Ishikawa (cell line): ENCODE measurements at regions not wholly inside any gene's neighbourhood (a gene's known extent, or its start where the extent isn't known, plus 50 kb on each side); places are given as distances from the start of the nearest gene placed in this dataset.

Source experiments
- CEBPB ChIP-seq: IDR thresholded peaks from 2 replicates; pipeline ENCODE4 v1.6.1; 2012
- CREB1 ChIP-seq: IDR thresholded peaks from 2 replicates; pipeline ENCODE4 v1.6.1; 2012; ENCODE audit warnings: low read depth
- EGR1 ChIP-seq: IDR thresholded peaks from 2 replicates; pipeline ENCODE4 v1.6.1; 2012
- EP300 ChIP-seq: IDR thresholded peaks from 2 replicates; pipeline ENCODE4 v1.6.1; 2012; ENCODE audit warnings: borderline replicate concordance
- FOXM1 ChIP-seq: IDR thresholded peaks from 2 replicates; pipeline ENCODE4 v1.6.1; 2012; ENCODE audit warnings: low read depth, borderline replicate concordance
- MAX ChIP-seq: IDR thresholded peaks from 2 replicates; pipeline ENCODE4 v1.6.1; 2012
- RAD21 ChIP-seq: IDR thresholded peaks from 2 replicates; pipeline ENCODE4 v1.6.1; 2012; ENCODE audit warnings: low read depth
- REST ChIP-seq: IDR thresholded peaks from 2 replicates; pipeline ENCODE4 v1.6.1; 2012; ENCODE audit warnings: low read depth, mild to moderate bottlenecking
- TAF1 ChIP-seq: IDR thresholded peaks from 2 replicates; pipeline ENCODE4 v1.6.1; 2012; ENCODE audit warnings: low read depth, mild to moderate bottlenecking
- TCF12 ChIP-seq: IDR thresholded peaks from 2 replicates; pipeline ENCODE4 v1.6.1; 2012; ENCODE audit warnings: low read depth
- USF1 ChIP-seq: IDR thresholded peaks from 2 replicates; pipeline ENCODE4 v1.6.1; 2012
- YY1 ChIP-seq: IDR thresholded peaks from 2 replicates; pipeline ENCODE4 v1.6.1; 2012; ENCODE audit warnings: low read depth

- no peak for TF ChIP-seq CEBPB
- no peak for TF ChIP-seq FOXM1
- no peak for TF ChIP-seq TCF12
- TF ChIP-seq MAX: no peak
- TF ChIP-seq REST: no peak
- no peak for TF ChIP-seq USF1
- no peak for TF ChIP-seq CREB1
- TF ChIP-seq TAF1: no peak
- TF ChIP-seq EP300: no peak
- TF ChIP-seq EGR1: no peak
- TF ChIP-seq RAD21: no peak
- TF ChIP-seq YY1: no peak
Observed at GRCh38 chr2:47697000-47697601, 85.8 kb upstream of the MSH6 start.
